Lower leg skin (tissue), 3 donors: ENCODE measurements at regions not wholly inside any gene's neighbourhood (a gene's known extent, or its start where the extent isn't known, plus 50 kb on each side); places are given as distances from the start of the nearest gene placed in this dataset.

Experiments
- POLR2A ChIP-seq, 2 donors: fragments of 450-650 bp; IDR thresholded peaks; one replicate each; pipeline ENCODE4 v1.6.1; 2016 to 2017; ENCODE audit warnings: antibody characterized with exemption in 2 of 2, mild to moderate bottlenecking in 1 of 2, moderate library complexity in 1 of 2
- TF ChIP-seq, protein P1 (sequence below), 3 donors: fragments of 450-650 bp; IDR thresholded peaks; one replicate each; pipeline ENCODE4 v1.5.1; 2016; ENCODE audit warnings: antibody characterized with exemption in 3 of 3, mild to moderate bottlenecking in 3 of 3, moderate library complexity in 2 of 3

DNA sequence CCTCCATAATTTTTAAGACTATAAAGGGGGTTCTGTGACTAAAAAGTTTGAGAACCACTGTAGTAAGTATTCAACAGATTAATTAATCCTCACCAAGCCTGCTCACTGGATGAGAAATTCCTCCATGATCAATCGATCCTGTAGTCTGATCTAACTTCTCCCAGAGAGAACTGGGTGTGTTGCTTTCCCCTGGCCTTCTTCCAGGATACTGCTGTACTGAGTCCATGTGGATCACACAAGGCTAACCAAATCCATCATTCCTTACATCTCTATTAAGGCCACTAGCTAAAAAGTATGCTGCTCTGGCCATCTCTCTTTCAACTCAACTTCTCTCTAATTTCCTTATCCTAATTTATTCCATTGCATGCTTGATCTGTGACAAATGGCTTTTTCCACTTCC lies 280.2 kb upstream of the PCSK5 start:
- TF ChIP-seq POLR2A (IDR thresholded peaks at IDR 0.05): no peak
- TF ChIP-seq, protein P1, sequence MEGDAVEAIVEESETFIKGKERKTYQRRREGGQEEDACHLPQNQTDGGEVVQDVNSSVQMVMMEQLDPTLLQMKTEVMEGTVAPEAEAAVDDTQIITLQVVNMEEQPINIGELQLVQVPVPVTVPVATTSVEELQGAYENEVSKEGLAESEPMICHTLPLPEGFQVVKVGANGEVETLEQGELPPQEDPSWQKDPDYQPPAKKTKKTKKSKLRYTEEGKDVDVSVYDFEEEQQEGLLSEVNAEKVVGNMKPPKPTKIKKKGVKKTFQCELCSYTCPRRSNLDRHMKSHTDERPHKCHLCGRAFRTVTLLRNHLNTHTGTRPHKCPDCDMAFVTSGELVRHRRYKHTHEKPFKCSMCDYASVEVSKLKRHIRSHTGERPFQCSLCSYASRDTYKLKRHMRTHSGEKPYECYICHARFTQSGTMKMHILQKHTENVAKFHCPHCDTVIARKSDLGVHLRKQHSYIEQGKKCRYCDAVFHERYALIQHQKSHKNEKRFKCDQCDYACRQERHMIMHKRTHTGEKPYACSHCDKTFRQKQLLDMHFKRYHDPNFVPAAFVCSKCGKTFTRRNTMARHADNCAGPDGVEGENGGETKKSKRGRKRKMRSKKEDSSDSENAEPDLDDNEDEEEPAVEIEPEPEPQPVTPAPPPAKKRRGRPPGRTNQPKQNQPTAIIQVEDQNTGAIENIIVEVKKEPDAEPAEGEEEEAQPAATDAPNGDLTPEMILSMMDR (IDR thresholded peaks at IDR 0.05): no peak
